HEK293T (cell line): ENCODE measurements at regions not wholly inside any gene's neighbourhood (a gene's known extent, or its start where the extent isn't known, plus 50 kb on each side); places are given as distances from the start of the nearest gene placed in this dataset.

Experiments
- BHLHE40 ChIP-seq: fragments of 450-650 bp; IDR thresholded peaks from 2 replicates; pipeline ENCODE4 v1.6.1; 2016; ENCODE audit warnings: mild to moderate bottlenecking, moderate library complexity, borderline replicate concordance
- FOXK2 ChIP-seq: fragments of 450-650 bp; IDR thresholded peaks from 2 replicates; pipeline ENCODE4 v1.6.1; 2016; ENCODE audit warnings: mild to moderate bottlenecking
- HDGF ChIP-seq: fragments of 450-650 bp; IDR thresholded peaks from 2 replicates; pipeline ENCODE4 v1.6.1; 2017; ENCODE audit warnings: antibody characterized with exemption, borderline replicate concordance
- SP1 ChIP-seq: fragments of 450-650 bp; IDR thresholded peaks from 2 replicates; pipeline ENCODE4 v1.6.1; 2017
- SUZ12 ChIP-seq: fragments of 450-650 bp; IDR thresholded peaks from 2 replicates; pipeline ENCODE4 v1.6.1; 2016; ENCODE audit warnings: mild to moderate bottlenecking

- TF ChIP-seq FOXK2 (no peak), HDGF (no peak), SUZ12 (no peak), BHLHE40 (no peak), SP1 (no peak)
Observed at GRCh38 chr2:65868177-65868576, 435.8 kb upstream of the SPRED2 start.
